HG03460 (cell line): ENCODE measurements at regions not wholly inside any gene's neighbourhood (a gene's known extent, or its start where the extent isn't known, plus 50 kb on each side); places are given as distances from the start of the nearest gene placed in this dataset.
"Not testable (repeated sequence)": the region's sequence is repeated elsewhere in the genome, so short reads cannot be mapped to it uniquely, and the experiment has no call there.

Experiments
- ATAC-seq: cut with Tn5 transposase; IDR thresholded peaks from one replicate; pipeline ENCODE4 v1.9.1; 2021; ENCODE audit not compliant: unreplicated experiment

- no peak for ATAC-seq
Observed at GRCh38 chr3:5583920-5584319, 396.4 kb downstream of the EDEM1 start.

- ATAC-seq, result no peak
Observed at GRCh38 chr3:5585085-5585484, 397.6 kb downstream of the EDEM1 start.

- no peak for ATAC-seq
Observed at GRCh38 chr3:5606884-5607472, 419.5 kb downstream of the EDEM1 start.

- peak; percentile 52 for ATAC-seq
Observed at GRCh38 chr3:5607581-5607980, 420.1 kb downstream of the EDEM1 start.

- ATAC-seq, result not testable (repeated sequence)
Observed at GRCh38 chr3:5608971-5609370, 421.5 kb downstream of the EDEM1 start.

GRCh38 chr3:5613599-5613998, 426.1 kb downstream of the EDEM1 start:
- ATAC-seq, result no peak

GRCh38 chr3:5616873-5617272, 429.4 kb downstream of the EDEM1 start:
- no peak for ATAC-seq

GRCh38 chr3:5618170-5618569, 430.7 kb downstream of the EDEM1 start:
- ATAC-seq, result no peak

- ATAC-seq, result no peak
Observed at GRCh38 chr3:5630406-5630805, 442.9 kb downstream of the EDEM1 start.

GRCh38 chr3:5633960-5634359, 446.5 kb downstream of the EDEM1 start:
- no peak for ATAC-seq

- no peak for ATAC-seq
Observed at GRCh38 chr3:5634411-5634810, 446.9 kb downstream of the EDEM1 start.

- no peak for ATAC-seq
Observed at GRCh38 chr3:5635746-5636145, 448.2 kb downstream of the EDEM1 start.

GRCh38 chr3:5638550-5638949, 451.0 kb downstream of the EDEM1 start:
- ATAC-seq, result no peak

GRCh38 chr3:5644773-5645670, 457.5 kb downstream of the EDEM1 start:
- ATAC-seq, result no peak

GRCh38 chr3:5645692-5646410, 458.3 kb downstream of the EDEM1 start:
- ATAC-seq, result no peak

- no peak for ATAC-seq
Observed at GRCh38 chr3:5650303-5650702, 462.8 kb downstream of the EDEM1 start.

- no peak for ATAC-seq
Observed at GRCh38 chr3:5651351-5651750, 463.8 kb downstream of the EDEM1 start.

- ATAC-seq, result no peak
Observed at GRCh38 chr3:5653426-5654143, 466.1 kb downstream of the EDEM1 start.

GRCh38 chr3:5657106-5657505, 469.6 kb downstream of the EDEM1 start:
- ATAC-seq, result no peak

GRCh38 chr3:5663601-5664000, 476.1 kb downstream of the EDEM1 start:
- ATAC-seq, result no peak

- ATAC-seq, result no peak
Observed at GRCh38 chr3:5666455-5666854, 478.9 kb downstream of the EDEM1 start.
